HEK293T (cell line): ENCODE measurements at regions not wholly inside any gene's neighbourhood (a gene's known extent, or its start where the extent isn't known, plus 50 kb on each side); places are given as distances from the start of the nearest gene placed in this dataset.

Experiments
- BHLHE40 ChIP-seq: fragments of 450-650 bp; IDR thresholded peaks from 2 replicates; pipeline ENCODE4 v1.6.1; 2016; ENCODE audit warnings: mild to moderate bottlenecking, moderate library complexity, borderline replicate concordance
- ELF4 ChIP-seq: fragments of 450-650 bp; IDR thresholded peaks from 2 replicates; pipeline ENCODE4 v1.6.1; 2017; ENCODE audit warnings: antibody characterized with exemption
- FOXA1 ChIP-seq: fragments of 450-650 bp; IDR thresholded peaks from 2 replicates; pipeline ENCODE4 v1.6.1; 2016; ENCODE audit warnings: mild to moderate bottlenecking
- FOXM1 ChIP-seq: fragments of 450-650 bp; IDR thresholded peaks from 2 replicates; pipeline ENCODE4 v1.6.1; 2017; ENCODE audit warnings: mild to moderate bottlenecking, borderline replicate concordance
- LEF1 ChIP-seq: fragments of 450-650 bp; IDR thresholded peaks from 2 replicates; pipeline ENCODE4 v1.6.1; 2017; ENCODE audit warnings: mild to moderate bottlenecking, borderline replicate concordance
- SUZ12 ChIP-seq: fragments of 450-650 bp; IDR thresholded peaks from 2 replicates; pipeline ENCODE4 v1.6.1; 2016; ENCODE audit warnings: mild to moderate bottlenecking
- TARDBP ChIP-seq: fragments of 450-650 bp; IDR thresholded peaks from 2 replicates; pipeline ENCODE4 v1.6.1; 2016

GRCh38 chr5:167381457-167381856 lies 910.0 kb upstream of the WWC1 start:
- no peak for TF ChIP-seq BHLHE40
- no peak for TF ChIP-seq FOXM1
- TF ChIP-seq FOXA1: no peak
- no peak for TF ChIP-seq SUZ12
- no peak for TF ChIP-seq LEF1
- no peak for TF ChIP-seq TARDBP
- no peak for TF ChIP-seq ELF4
